ENCODE measurements at regions not wholly inside any gene's neighbourhood (a gene's known extent, or its start where the extent isn't known, plus 50 kb on each side); places are given as distances from the start of the nearest gene placed in this dataset.

- no peak for DNase-seq
Observed at GRCh38 chr22:18731075-18731666, 119.5 kb upstream of the RIMBP3 start.

GRCh38 chr22:18730410-18730809, 118.7 kb upstream of the RIMBP3 start:
- peak; percentile 75 for DNase-seq

Measured in EL (cell line).